Spleen (tissue), 7 donors: ENCODE measurements at regions not wholly inside any gene's neighbourhood (a gene's known extent, or its start where the extent isn't known, plus 50 kb on each side); places are given as distances from the start of the nearest gene placed in this dataset.

Experiments used
- CTCF ChIP-seq, 11 experiments: fragments of 200-600 bp in 7 of 11; fragments of 450-650 bp in 4 of 11; sonication (generic) in 4 of 11; IDR thresholded peaks in 8 of 11; conservative IDR thresholded peaks in 3 of 11; 1 replicate in 7 of 11; 2 replicates in 4 of 11; pipeline versions ENCODE4 v1.4.0 to v1.8.0; 2016 to 2021; ENCODE audit warnings: antibody characterized with exemption in 11 of 11, inconsistent platforms in 4 of 11, mild to moderate bottlenecking in 1 of 11
- POLR2A ChIP-seq, 3 donors: fragments of 450-650 bp; IDR thresholded peaks; one replicate each; pipeline ENCODE4 v1.5.1; 2017; ENCODE audit warnings: antibody characterized with exemption in 3 of 3, mild to moderate bottlenecking in 1 of 3
- POLR2AphosphoS5 ChIP-seq, 3 donors: sonication (generic); formaldehyde crosslinking; IDR thresholded peaks; one replicate each; pipeline ENCODE4 v1.5.1; 2017; ENCODE audit warnings: antibody characterized with exemption in 3 of 3
- donor health status: DM: no; HTN: no; CAD: no; lungs with moderate emphysema.
- donor health status: DM: no; HTN: no; CAD: no.
- donor health status: DM: no; HTN: no; CAD: no.

- TF ChIP-seq POLR2AphosphoS5 (IDR thresholded peaks at IDR 0.05) (no peak), POLR2A (IDR thresholded peaks at IDR 0.05) (no peak), CTCF (IDR thresholded peaks at IDR 0.05 in 8 of 11, conservative IDR thresholded peaks at IDR 0.05 in 3 of 11) (no peak)
Observed at GRCh38 chr5:88419931-88420330, 151.3 kb upstream of the TMEM161B start.
